ENCODE measurements at regions not wholly inside any gene's neighbourhood (a gene's known extent, or its start where the extent isn't known, plus 50 kb on each side); places are given as distances from the start of the nearest gene placed in this dataset.

GRCh38 chr18:71707985-71708500, 836.1 kb downstream of the CBLN2 start:
- no peak for TF ChIP-seq CTCF (IDR thresholded peaks at IDR 0.05; ENCODE audit: borderline replicate concordance, extremely low read depth, low read length, poor library complexity, severe bottlenecking)
- no peak for TF ChIP-seq EZH2 (IDR thresholded peaks at IDR 0.05; ENCODE audit: borderline replicate concordance, low read depth, low read length, severe bottlenecking)
